Ectodermal cell (in vitro differentiated cells): ENCODE measurements at regions not wholly inside any gene's neighbourhood (a gene's known extent, or its start where the extent isn't known, plus 50 kb on each side); places are given as distances from the start of the nearest gene placed in this dataset.

Source experiments
- H3K27ac ChIP-seq: 2 replicates; pipeline ENCODE4 v1.7.0; 2013; ENCODE audit warnings: mild to moderate bottlenecking, low read depth, low read length; ENCODE audit not compliant: insufficient read depth, poor library complexity, severe bottlenecking
- H3K27me3 ChIP-seq: 2 replicates; pipeline ENCODE4 v1.7.0; 2013; ENCODE audit warnings: mild to moderate bottlenecking, low read length; ENCODE audit not compliant: insufficient read depth, control insufficient read depth, poor library complexity, severe bottlenecking
- H3K36me3 ChIP-seq: one replicate; pipeline ENCODE4 v1.7.0; 2013; ENCODE audit warnings: low read length; ENCODE audit not compliant: control insufficient read depth, insufficient read depth
- H3K4me1 ChIP-seq: one replicate; pipeline ENCODE4 v1.7.0; 2013; ENCODE audit warnings: low read length; ENCODE audit not compliant: control insufficient read depth, insufficient read depth
- H3K4me3 ChIP-seq: 2 replicates; pipeline ENCODE4 v1.7.0; 2013; ENCODE audit warnings: low read depth, low read length, control low read depth; ENCODE audit not compliant: insufficient read depth
- H3K9me3 ChIP-seq: 2 replicates; pipeline ENCODE4 v1.7.0; 2013; ENCODE audit warnings: mild to moderate bottlenecking, low read length, moderate library complexity; ENCODE audit not compliant: control insufficient read depth
- WGBS, 2 experiments: methylation state at CpG; one replicate each; pipeline ENCODE4 v1.1.7; 2013; ENCODE audit warnings: missing lambda C conversion rate in 2 of 2; 5-methylcytosine and 5-hydroxymethylcytosine counted together

- Histone ChIP-seq H3K4me3 (no peak overlapping the region), H3K4me1 (no peaks in the 10 kb centered on the region), H3K36me3 (no peaks in the 10 kb centered on the region), H3K27ac (no peak overlapping the region), H3K27me3 (peaks cover 3% of the 10 kb centered on the region), H3K9me3 (no peaks in the 10 kb centered on the region)
- WGBS, 2 experiments: 85 to 86% methylated on average over 5 of the region's 5 CpGs
These were observed 71.7 kb upstream of the DRD2 start for GRCh38 chr11:113546757-113547507.

- WGBS, 2 experiments: 92 to 96% methylated on average over 2 of the region's 2 CpGs
- H3K27ac ChIP-seq: no peak overlapping the region
- H3K36me3 ChIP-seq: no peaks in the 10 kb centered on the region
- H3K27me3 ChIP-seq: no peaks in the 10 kb centered on the region
- no peak overlapping the region for H3K4me3 ChIP-seq
- H3K9me3 ChIP-seq: no peaks in the 10 kb centered on the region
- H3K4me1 ChIP-seq: peaks cover 33% of the 10 kb centered on the region
These were observed 67.2 kb upstream of the DRD2 start for GRCh38 chr11:113542420-113542819.

- H3K9me3 ChIP-seq: no peaks in the 10 kb centered on the region
- H3K4me1 ChIP-seq: peaks cover 33% of the 10 kb centered on the region
- no peak overlapping the region for H3K4me3 ChIP-seq
- WGBS, 2 experiments: 77% methylated on average over 8 of the region's 8 CpGs
- no peaks in the 10 kb centered on the region for H3K27me3 ChIP-seq
- H3K36me3 ChIP-seq: no peaks in the 10 kb centered on the region
- no peak overlapping the region for H3K27ac ChIP-seq
These were observed 65.5 kb upstream of the DRD2 start for GRCh38 chr11:113540416-113541330.

DNA sequence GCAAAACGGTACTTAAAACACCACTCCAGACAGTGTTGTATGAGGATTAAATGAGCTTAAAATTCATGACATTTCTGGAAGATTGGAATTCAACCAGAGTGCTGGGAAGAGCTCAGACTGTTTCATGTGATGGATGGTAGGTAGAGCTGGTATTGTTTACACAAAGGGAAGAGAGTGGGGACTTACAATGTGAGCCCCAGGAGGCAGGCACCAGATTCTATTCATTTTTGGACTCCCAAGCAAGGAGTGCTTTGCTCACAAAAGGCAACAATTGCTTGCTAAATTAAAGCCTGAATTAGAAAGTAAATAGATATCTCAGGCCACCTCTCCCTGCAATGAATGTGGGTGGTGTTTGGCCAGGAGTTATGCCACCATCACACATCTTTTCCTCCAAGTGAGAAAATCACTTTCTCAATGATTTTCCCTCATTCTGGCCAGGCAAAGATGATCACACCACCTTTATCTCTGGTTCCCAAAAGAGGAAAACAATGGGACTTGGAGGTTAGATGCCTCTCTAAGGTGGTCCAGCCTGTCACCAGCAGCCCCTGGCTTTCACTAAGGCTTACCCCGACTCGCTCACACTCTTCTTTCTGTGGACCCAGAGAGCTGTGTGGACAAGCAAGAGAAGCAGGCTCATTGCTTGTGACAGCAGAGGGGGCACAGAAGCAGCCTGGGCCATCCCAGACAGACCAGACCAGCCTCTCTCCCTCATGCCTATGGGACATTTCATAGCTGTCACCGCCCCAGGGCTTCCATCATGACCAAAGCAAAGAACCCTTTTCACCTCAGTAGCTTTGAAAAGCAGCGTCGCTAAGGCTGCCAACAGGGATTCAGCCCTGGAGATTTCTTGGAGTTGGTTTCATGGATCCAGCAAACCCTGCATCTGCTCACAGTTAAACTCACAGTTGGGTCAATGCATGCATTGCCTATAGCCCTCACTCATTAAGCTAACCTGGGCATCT, 63.5 kb upstream of the DRD2 start:
- 82 to 85% methylated on average over 6 of the region's 6 CpGs for WGBS, 2 experiments
- peaks cover 33% of the 10 kb centered on the region for H3K4me1 ChIP-seq
- no peaks in the 10 kb centered on the region for H3K36me3 ChIP-seq
- H3K27me3 ChIP-seq: no peaks in the 10 kb centered on the region
- H3K4me3 ChIP-seq: no peak overlapping the region
- H3K9me3 ChIP-seq: no peaks in the 10 kb centered on the region
- H3K27ac ChIP-seq: no peak overlapping the region

DNA sequence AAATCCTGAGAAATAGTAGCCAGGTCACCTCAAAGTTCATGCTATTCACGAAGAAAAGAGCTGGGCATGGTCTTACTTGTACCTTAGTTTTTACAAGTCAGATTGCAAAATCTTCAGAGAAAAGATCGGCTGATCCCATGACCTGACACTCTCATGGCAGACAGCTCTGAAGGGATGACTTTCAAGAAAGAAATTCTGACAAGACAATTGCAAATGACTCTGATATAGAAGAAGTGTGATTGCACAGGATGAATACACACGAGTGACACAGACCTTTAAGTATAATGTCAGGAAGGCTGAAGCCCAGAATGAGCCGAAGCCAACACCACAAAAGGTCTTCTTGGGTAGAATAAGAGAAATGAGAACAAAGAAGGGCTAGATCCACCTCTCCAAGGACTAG, 59.4 kb upstream of the DRD2 start:
- no peak overlapping the region for H3K27ac ChIP-seq
- peaks cover 16% of the 10 kb centered on the region for H3K4me1 ChIP-seq
- H3K27me3 ChIP-seq: no peaks in the 10 kb centered on the region
- H3K9me3 ChIP-seq: no peaks in the 10 kb centered on the region
- no peaks in the 10 kb centered on the region for H3K36me3 ChIP-seq
- 89% methylated on average over 4 of the region's 4 CpGs for WGBS, 2 experiments
- no peak overlapping the region for H3K4me3 ChIP-seq

GRCh38 chr11:113533425-113533698, 58.2 kb upstream of the DRD2 start:
- Histone ChIP-seq H3K4me3 (no peak overlapping the region), H3K27ac (no peak overlapping the region), H3K27me3 (no peaks in the 10 kb centered on the region), H3K4me1 (peaks cover 3% of the 10 kb centered on the region), H3K9me3 (no peaks in the 10 kb centered on the region), H3K36me3 (no peaks in the 10 kb centered on the region)
- 93 to 94% methylated on average over 4 of the region's 4 CpGs for WGBS, 2 experiments

DNA sequence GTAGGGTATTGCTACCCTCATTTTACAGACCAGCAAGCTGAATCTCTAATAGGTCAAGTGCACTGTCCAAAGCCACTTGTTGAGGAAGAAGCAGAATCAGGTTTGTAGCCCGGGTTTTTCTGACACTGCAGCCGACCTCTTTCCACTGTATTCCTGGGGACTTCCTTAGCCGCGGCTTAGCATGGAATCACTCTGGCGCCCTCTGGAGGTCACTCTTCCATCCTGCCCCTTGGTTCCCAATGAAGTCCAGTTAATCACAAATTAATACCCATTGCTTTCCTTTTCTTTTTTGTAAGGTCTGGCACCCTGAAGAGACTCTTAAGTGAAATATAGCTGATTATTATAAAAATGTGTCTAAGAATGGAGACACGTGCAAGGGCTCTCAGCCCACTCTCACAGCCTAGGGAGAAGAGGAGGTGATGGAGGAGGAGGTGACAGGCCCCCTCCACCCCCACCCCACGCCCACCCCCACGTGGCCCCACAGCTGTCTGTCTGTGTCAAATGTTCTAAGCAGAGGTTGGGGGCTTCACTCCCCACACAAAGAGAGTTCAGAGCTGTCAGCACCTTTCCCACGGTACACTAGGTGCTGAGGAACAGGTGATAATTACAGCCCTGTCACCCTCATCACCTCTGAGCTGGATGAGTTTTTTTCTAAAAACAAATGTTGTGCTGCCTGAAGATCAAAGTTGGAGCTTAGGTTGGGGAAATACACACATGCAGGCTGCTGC, 57.7 kb upstream of the DRD2 start:
- Histone ChIP-seq H3K27ac (no peak overlapping the region), H3K9me3 (no peaks in the 10 kb centered on the region), H3K4me1 (no peaks in the 10 kb centered on the region), H3K4me3 (no peak overlapping the region), H3K27me3 (no peaks in the 10 kb centered on the region), H3K36me3 (no peaks in the 10 kb centered on the region)
- WGBS, 2 experiments: 22 to 25% methylated on average over 8 of the region's 9 CpGs

DNA sequence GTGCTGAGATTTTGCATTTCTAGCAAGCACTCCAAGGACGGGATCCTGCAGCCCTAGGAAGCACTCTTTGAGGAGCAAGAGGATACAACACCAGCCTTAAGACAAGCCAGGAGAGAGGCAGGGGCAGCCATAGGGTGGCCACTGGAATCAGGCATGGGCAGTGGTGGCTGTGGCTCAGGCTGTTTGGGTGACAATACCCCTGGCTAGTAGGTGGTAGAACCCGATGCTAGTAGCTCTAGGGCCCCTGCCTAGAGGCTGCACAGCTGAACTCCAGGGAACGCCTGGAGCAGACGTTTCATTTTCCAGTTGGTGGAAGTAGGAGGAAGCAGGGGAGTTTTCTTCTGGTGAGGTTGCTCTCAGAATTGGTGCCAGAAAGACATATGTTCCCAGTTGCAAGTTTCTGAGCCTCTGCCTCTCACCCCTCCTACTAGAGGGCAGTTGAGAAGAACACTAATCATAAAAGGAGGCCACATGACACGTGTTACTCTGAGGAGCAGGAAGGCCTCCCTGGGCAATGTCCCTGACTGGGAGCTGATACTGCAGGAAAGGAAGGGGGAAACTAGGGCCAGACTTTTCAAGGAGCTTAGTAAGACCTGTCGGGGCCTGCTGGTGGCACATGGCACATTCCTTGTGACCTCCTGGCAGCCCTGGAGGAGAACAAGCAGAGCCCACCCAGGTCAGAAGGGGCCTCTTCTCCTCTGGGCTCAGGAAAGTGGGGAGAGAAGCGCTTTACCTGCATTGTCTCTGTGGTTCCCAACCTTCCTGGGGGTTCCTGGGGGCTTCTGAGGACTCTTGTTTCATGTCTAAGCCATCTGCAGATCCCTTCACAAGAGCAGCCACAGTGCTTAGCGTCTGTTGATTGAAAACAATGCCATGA, 56.6 kb upstream of the DRD2 start:
- no peak overlapping the region for H3K4me3 ChIP-seq
- no peaks in the 10 kb centered on the region for H3K4me1 ChIP-seq
- no peak overlapping the region for H3K27ac ChIP-seq
- no peaks in the 10 kb centered on the region for H3K36me3 ChIP-seq
- WGBS, 2 experiments: 89 to 91% methylated on average over 8 of the region's 8 CpGs
- no peaks in the 10 kb centered on the region for H3K9me3 ChIP-seq
- H3K27me3 ChIP-seq: no peaks in the 10 kb centered on the region

- no peaks in the 10 kb centered on the region for H3K4me1 ChIP-seq
- no peak overlapping the region for H3K4me3 ChIP-seq
- no peaks in the 10 kb centered on the region for H3K27me3 ChIP-seq
- WGBS, 2 experiments: 94 to 99% methylated on average over 3 of the region's 3 CpGs
- no peaks in the 10 kb centered on the region for H3K9me3 ChIP-seq
- H3K27ac ChIP-seq: no peak overlapping the region
- no peaks in the 10 kb centered on the region for H3K36me3 ChIP-seq
These were observed 55.9 kb upstream of the DRD2 start for GRCh38 chr11:113531083-113531482.
